GM19463 (cell line): ENCODE measurements at regions not wholly inside any gene's neighbourhood (a gene's known extent, or its start where the extent isn't known, plus 50 kb on each side); places are given as distances from the start of the nearest gene placed in this dataset.

Experiments
- ATAC-seq: cut with Tn5 transposase; IDR thresholded peaks from one replicate; pipeline ENCODE4 v1.9.1; 2021; ENCODE audit warnings: mild to moderate bottlenecking, moderate library complexity; ENCODE audit not compliant: unreplicated experiment

GRCh38 chr13:104875038-104875754 is 1660.3 kb downstream of the EFNB2 start:
- ATAC-seq, result no peak

GRCh38 chr13:104872153-104872552 is 1663.3 kb downstream of the EFNB2 start:
- ATAC-seq, result no peak

GRCh38 chr13:104871456-104871855 is 1664.0 kb downstream of the EFNB2 start:
- no peak for ATAC-seq

GRCh38 chr13:104869501-104869900 is 1666.0 kb downstream of the EFNB2 start:
- ATAC-seq, result no peak

- no peak for ATAC-seq
These were observed 1666.7 kb downstream of the EFNB2 start for GRCh38 chr13:104868806-104869205.

GRCh38 chr13:104855581-104855980 is 1679.9 kb downstream of the EFNB2 start:
- ATAC-seq, result no peak

- no peak for ATAC-seq
These were observed 1680.8 kb downstream of the EFNB2 start for GRCh38 chr13:104854698-104855097.

GRCh38 chr13:104854007-104854406 is 1681.5 kb downstream of the EFNB2 start:
- ATAC-seq, result no peak

- no peak for ATAC-seq
These were observed 1687.5 kb downstream of the EFNB2 start for GRCh38 chr13:104847922-104848321.

- no peak for ATAC-seq
These were observed 1692.1 kb downstream of the EFNB2 start for GRCh38 chr13:104843401-104843800.

GRCh38 chr13:104841110-104841509 is 1694.4 kb downstream of the EFNB2 start:
- no peak for ATAC-seq

GRCh38 chr13:104837756-104838155 is 1697.7 kb downstream of the EFNB2 start:
- no peak for ATAC-seq

- no peak for ATAC-seq
These were observed 1702.2 kb downstream of the EFNB2 start for GRCh38 chr13:104833221-104833620.

- ATAC-seq, result no peak
These were observed 1703.2 kb downstream of the EFNB2 start for GRCh38 chr13:104832231-104832630.

GRCh38 chr13:104831831-104832230 is 1703.6 kb downstream of the EFNB2 start:
- no peak for ATAC-seq

GRCh38 chr13:104823709-104824108 is 1711.8 kb downstream of the EFNB2 start:
- ATAC-seq, result no peak

- ATAC-seq, result no peak
These were observed 1712.4 kb downstream of the EFNB2 start for GRCh38 chr13:104823071-104823470.

GRCh38 chr13:104817271-104817670 is 1718.2 kb downstream of the EFNB2 start:
- no peak for ATAC-seq

- no peak for ATAC-seq
These were observed 1718.7 kb downstream of the EFNB2 start for GRCh38 chr13:104816726-104817125.

GRCh38 chr13:104810242-104810641 is 1725.2 kb downstream of the EFNB2 start:
- no peak for ATAC-seq

GRCh38 chr13:104809483-104809882 is 1726.0 kb downstream of the EFNB2 start:
- ATAC-seq, result no peak

- no peak for ATAC-seq
These were observed 1730.1 kb downstream of the EFNB2 start for GRCh38 chr13:104805346-104805745.

- no peak for ATAC-seq
These were observed 1732.9 kb upstream of the SLC10A2 start for GRCh38 chr13:104799152-104799551.
